ENCODE measurements at regions not wholly inside any gene's neighbourhood (a gene's known extent, or its start where the extent isn't known, plus 50 kb on each side); places are given as distances from the start of the nearest gene placed in this dataset.

- no peak for DNase-seq
These were observed 212.8 kb upstream of the C2CD4B start for GRCh38 chr15:62377736-62378480.

- DNase-seq = peak; percentile 44
These were observed 213.8 kb upstream of the C2CD4B start for GRCh38 chr15:62378772-62379498.

- DNase-seq = no peak
These were observed 214.9 kb upstream of the C2CD4B start for GRCh38 chr15:62380011-62380410.

GRCh38 chr15:62382046-62382445 lies 217.0 kb upstream of the C2CD4B start:
- no peak for DNase-seq

DNA sequence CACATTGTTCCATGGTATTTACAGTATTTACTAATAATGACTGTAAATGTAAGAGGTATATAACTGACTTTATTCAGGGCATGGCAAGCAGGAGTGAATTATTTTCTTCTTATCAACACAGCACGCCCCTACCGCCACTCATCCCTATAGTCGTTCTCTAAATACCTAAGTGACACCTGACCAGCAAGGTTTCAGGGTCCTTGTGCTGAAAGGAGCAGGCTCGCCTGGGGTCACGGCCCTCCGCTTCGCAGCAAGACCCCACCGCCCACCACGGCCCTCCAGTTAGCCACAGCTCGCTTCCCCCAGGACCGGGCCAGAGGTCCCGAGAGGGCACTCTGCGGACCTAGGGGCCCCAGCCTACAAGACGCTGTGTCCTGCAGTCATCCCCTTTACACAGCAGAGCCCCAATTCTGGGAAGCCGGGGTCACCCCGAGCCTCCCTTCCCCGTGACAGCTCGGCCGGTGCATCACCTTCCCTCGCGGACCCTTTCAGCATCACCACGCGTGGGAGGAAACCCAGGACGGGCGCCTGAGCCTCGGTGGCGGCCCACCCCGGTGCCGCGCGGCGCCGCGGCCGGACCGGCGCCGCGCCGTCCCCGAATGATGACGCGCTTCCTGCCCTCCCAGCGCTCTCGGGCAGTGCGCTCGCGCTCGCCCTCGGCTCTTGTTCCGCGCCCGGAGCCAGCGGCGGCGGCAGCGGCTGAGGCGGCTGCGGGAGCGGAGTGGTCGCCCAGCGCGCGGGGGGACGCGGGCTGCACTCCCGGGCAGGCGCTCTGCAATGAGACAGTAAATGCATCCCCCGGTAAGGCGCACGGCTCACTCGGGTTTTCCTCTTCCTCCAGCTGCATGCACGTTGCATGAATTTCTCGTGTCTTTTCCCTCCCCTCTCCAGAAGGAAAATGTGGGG lies 225.1 kb upstream of the C2CD4B start, which contains the start of gene TLN2:
TLN2 (plus strand) TSS at position 666 of the 906 bp plus-strand sequence.
- DNase-seq = peak; percentile 89

DNA sequence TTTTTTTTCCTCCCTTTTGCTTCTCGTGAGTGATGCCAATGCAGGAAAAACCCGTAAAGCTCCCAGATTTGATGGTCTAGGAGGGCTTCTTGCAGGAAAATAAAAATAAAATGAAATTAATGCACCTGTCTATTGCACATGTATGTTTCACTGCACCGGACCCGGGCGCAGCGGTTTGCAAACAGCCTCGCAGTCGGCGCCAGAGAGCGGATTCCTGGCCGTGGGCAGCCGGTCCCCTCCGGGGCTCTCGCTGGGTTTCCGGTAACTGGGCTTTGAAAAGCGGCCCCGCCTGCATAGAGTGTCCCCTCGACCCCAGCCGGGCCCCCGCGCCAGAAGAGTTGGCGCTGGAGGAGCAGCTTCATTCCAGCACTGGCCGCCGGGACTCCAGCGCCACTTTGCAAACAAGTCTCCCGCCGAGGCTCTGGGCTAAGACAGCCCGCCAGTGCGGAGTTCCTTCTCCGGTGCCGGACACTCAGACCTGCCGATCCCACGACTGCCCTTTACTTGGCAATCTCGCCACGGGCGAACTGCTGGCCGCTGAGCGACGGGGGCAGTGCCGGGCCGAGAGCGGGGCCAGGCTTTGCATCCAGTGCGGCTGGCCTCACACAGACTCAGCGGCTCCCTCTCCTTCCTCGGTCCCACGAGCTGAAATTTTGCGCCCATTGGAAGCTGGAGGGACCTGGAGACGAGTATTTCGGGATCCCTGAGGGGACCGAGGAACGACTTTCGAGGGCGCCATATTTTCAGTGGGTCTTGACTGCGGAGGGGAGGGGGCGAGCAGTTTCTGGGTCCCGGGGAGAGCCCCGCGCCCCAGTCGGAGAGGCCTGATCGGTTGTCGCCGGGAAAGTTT lies 225.9 kb upstream of the C2CD4B start:
- no peak for DNase-seq

DNA sequence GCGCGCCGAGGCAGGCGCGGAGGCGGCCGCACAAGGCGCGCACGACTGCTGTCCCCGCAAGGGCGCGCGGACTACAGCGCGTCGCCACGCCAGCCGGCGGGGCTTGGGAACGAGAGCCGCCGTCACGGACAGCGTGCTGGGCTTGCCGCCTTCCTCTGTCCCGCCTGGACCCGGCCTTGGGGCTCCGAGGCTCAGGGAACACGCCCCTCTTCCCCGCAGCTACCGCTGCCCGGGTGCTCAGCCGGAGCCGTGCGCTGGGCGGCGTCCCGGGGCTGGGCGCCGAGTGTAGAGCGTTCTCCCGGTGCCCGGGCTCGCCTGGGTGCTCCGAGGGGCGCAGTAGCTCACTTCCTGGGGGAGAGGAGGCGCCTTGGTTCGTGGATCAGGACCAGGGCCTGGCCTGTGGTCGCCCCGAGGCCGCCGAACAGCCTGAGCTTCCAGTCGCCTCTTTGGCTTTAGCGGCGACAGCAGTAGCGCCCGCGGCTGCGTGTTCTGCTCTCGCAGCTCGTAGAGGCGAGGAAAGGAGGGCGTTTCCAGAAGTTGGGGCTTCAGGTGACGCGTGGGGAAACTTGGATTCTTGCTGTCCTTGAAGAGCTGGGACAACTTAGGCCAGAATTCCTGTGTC lies 226.7 kb upstream of the C2CD4B start:
- peak; percentile 72 for DNase-seq

GRCh38 chr15:62392376-62392775 lies 227.3 kb upstream of the C2CD4B start:
- no peak for DNase-seq

GRCh38 chr15:62393196-62393595 lies 228.1 kb upstream of the C2CD4B start:
- no peak for DNase-seq

- no peak for DNase-seq
These were observed 229.0 kb upstream of the C2CD4B start for GRCh38 chr15:62394079-62394478.

GRCh38 chr15:62400778-62401177 lies 235.7 kb upstream of the C2CD4B start:
- no peak for DNase-seq

DNA sequence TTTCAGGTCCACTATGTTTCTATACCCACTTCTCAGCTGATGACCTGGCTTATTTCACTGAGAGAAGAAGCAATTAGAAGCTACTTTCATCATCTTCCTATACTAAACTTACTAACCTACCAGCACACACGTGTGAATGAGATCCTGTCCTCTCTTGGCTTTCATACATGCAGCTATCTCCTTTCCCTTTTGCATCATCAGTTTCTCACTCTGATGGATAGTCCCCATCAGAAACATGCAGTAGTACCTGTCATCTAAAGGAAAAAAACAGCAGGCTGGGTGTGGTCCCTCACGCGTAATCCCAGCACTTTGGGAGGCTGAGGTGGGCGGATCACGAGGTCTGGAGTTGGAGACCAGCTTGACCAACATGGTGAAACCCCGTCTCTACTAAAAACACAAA lies 237.6 kb upstream of the C2CD4B start:
- DNase-seq = no peak

GRCh38 chr15:62403164-62403809 lies 238.2 kb upstream of the C2CD4B start:
- DNase-seq = no peak

GRCh38 chr15:62404194-62404985 lies 239.3 kb upstream of the C2CD4B start:
- no peak for DNase-seq

GRCh38 chr15:62406305-62406891 lies 241.3 kb upstream of the C2CD4B start:
- no peak for DNase-seq

- no peak for DNase-seq
These were observed 242.1 kb upstream of the C2CD4B start for GRCh38 chr15:62407216-62407615.

DNA sequence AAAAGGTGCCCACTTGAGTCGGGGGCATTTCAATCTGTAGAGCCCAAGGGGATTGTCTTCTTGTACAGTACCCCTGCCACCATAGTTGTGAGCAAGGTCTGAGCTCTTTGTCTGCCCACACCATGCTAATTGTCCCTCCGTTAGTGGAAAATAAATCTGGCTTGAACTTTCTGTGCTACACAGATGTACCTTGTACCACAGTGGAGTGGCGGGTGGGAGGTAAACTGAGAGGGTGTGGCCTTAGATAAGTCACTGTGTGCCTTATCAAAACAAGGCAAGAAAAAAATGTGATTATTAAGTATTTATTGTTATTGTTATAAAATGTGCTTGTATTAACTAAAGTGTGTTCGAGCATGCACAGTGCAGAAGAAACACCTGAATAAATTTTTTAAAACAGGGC lies 242.9 kb upstream of the C2CD4B start:
- DNase-seq = no peak

DNA sequence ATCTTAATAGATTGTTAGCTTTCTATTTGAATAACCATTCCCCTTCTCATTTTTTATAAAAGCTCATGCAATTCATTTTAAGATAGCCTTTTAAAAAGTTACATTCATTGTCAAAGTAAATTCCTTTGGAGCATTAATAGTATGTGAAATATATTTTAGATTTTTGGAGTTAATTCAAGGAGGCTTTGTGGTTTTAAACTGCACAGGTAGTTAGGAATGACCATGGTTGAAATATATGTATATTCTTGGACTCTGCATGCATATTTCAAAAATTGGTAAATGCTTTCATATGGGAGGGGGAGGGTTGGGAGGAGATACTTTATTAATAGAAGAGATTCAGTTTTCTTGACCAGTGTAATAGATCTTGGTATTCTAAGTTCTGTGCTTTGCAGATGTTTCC lies 244.4 kb upstream of the C2CD4B start:
- DNase-seq = no peak

GRCh38 chr15:62412686-62413085 lies 247.6 kb upstream of the C2CD4B start:
- no peak for DNase-seq

GRCh38 chr15:62413153-62413552 lies 248.1 kb upstream of the C2CD4B start:
- peak; percentile 70 for DNase-seq

All from hindlimb muscle (tissue), 1 donor.